ENCODE measurements at regions not wholly inside any gene's neighbourhood (a gene's known extent, or its start where the extent isn't known, plus 50 kb on each side); places are given as distances from the start of the nearest gene placed in this dataset.

GRCh38 chr12:108399514-108399913, 60.4 kb upstream of the CMKLR1 start:
- TF ChIP-seq PPARA (CRISPR knock-in tag; IDR thresholded peaks at IDR 0.05; ENCODE audit: borderline replicate concordance) (no peak), ESRRG (CRISPR knock-in tag; IDR thresholded peaks at IDR 0.05) (no peak), ZFP3 (CRISPR knock-in tag; IDR thresholded peaks at IDR 0.05) (no peak), PATZ1 (CRISPR knock-in tag; IDR thresholded peaks at IDR 0.05; ENCODE audit: borderline replicate concordance) (no peak), CREB5 (CRISPR knock-in tag; IDR thresholded peaks at IDR 0.05; ENCODE audit: low read depth) (no peak)

Measured in SK-N-SH treated with all-trans-retinoic acid at 6 μM for 48 hours (cell line).